Left ventricle myocardium superior (tissue), 1 donor: ENCODE measurements at regions not wholly inside any gene's neighbourhood (a gene's known extent, or its start where the extent isn't known, plus 50 kb on each side); places are given as distances from the start of the nearest gene placed in this dataset.
"Not testable (repeated sequence)": the region's sequence is repeated elsewhere in the genome, so short reads cannot be mapped to it uniquely, and the experiment has no call there.

ENCODE experiments used
- ATAC-seq: fragments of 200-7000 bp; cut with Tn5 transposase; one replicate; pipeline ENCODE4 v1.9.1; 2020; ENCODE audit warnings: mild to moderate bottlenecking, moderate library complexity
- DNase-seq: peaks from one replicate; pipeline ENCODE4 v3.0.0-alpha.2; 2020
- intact Hi-C: fragments of 100-400 bp; cut with micrococcal nuclease; formaldehyde crosslinking; loops from one replicate; pipeline ENCODE4 v1.11.0; 2022
- donor health status: DM: no; HTN: yes; CAD: no; lungs with severe emphysema.

DNA sequence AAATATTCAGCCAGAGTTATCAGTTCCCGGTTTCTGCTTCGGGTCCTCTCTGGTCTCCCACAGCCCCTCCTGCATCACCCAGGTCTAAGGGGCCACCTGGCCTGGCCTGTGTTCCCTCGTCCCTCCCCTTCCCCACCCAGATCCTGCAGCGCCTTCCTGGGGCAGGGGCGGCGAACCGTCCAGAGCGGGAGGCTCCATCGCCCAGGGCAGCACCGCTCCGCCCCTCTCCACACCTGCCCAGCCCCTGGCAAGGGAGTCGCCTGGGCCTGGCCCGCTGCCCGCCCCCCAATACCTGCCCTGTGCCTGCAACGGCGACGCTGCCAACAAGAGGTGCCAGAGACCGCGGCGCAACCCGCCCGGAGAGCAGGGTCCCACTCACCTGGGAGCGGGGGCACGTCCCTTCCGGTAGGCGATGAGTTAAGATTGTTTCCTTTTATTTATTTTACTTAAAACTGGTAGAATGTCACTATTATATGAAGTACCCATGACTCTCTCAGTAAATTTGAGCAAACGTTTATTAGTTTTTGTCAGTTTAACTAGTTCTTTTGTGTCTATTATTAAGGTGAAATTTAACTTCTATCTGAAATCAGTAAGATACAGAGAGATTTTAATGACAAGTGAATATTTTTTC lies 1641.1 kb downstream of the SPATA31A7 start:
- intact Hi-C loops, ATAC-seq: not testable (repeated sequence)
- DNase-seq: peak; percentile 29

- not testable (repeated sequence) for ATAC-seq
These were observed 1643.7 kb downstream of the SPATA31A7 start for GRCh38 chr9:62833323-62834200.

DNA sequence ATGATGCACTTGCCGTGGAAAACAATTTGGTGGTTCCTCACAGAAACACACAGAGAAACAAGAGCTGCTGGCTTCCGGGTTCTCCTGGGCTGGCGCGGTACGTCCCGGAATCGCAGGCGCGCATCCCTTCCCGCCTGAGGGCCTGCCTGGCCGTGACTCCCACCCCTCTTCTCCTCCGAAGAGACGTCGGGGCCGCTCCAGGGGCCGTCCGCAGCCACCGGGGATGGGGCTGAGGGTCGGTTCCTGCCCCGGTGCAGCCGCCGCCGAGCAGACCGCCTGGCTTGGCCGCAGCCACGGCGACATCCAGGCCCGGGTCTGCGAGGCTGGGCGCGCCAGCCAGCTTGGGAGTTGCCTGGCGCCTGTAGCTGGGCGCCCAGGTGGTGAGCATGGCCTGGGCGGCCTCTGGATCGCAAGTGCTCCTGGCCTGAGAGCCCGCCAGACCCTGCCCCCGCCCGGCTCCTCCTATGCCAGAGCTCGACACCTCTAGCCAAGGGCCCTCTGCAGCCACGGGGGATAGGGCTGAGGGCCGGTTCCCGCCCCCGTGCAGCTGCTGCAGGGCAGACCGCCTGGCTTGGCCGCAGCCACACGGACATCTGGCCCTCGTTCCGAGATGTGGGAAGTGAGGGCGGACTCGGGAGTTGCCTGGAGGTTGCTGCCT lies 1647.5 kb downstream of the SPATA31A7 start:
- intact Hi-C loops: not testable (repeated sequence)
- peak; percentile 47 for ATAC-seq
- DNase-seq: peak; percentile 47

More at GRCh38 chr9:62833323-62834200, 1643.7 kb downstream of the SPATA31A7 start:
- intact Hi-C loops: not testable (repeated sequence)
- peak; percentile 27 for DNase-seq

DNA sequence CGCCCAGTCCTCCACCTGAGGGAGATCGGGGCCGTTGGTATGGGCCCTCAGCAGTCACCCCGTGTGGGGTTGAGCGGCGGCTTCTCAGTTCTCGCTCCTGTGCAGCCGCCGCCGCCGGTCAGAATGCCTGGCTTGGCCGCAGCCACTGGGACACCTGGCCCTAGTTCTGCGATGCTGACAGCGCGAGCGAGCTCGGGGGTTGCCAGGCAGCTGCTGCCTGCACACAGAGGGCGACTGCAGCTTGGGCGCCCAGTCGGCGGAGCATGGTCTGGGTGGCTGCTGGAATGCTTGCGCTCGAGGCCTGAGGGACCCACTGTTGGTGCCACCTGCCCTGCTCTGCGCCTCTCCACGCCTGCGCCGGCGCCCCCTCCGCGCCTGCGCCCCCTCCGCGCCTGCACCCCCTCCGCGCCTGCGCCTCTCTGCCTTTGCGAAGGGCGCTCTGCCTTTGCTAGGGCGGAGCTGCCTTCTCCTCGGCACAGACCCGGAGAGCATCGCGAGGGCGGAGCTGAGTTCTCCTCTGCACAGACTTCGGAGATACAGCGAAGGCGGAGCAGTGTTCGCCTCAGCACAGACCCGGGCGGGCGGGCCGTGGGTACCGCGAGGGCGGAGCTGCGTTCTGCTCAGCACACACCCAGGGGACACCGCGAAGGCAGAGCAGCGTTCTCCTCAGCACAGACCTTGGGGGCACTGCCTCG lies 1648.3 kb downstream of the SPATA31A7 start:
- DNase-seq (peak; percentile 94), ATAC-seq (peak; percentile 100)
- intact Hi-C loops: not testable (repeated sequence)

- DNase-seq, ATAC-seq, intact Hi-C loops: not testable (repeated sequence)
These were observed 1649.3 kb downstream of the SPATA31A7 start for GRCh38 chr9:62839168-62839567.

- intact Hi-C loops, ATAC-seq, DNase-seq: not testable (repeated sequence)
These were observed 1653.3 kb downstream of the SPATA31A7 start for GRCh38 chr9:62843145-62843544.

- peak; percentile 25 for ATAC-seq
- intact Hi-C loops, DNase-seq: not testable (repeated sequence)
These were observed 1654.0 kb downstream of the SPATA31A7 start for GRCh38 chr9:62843706-62844290.

DNA sequence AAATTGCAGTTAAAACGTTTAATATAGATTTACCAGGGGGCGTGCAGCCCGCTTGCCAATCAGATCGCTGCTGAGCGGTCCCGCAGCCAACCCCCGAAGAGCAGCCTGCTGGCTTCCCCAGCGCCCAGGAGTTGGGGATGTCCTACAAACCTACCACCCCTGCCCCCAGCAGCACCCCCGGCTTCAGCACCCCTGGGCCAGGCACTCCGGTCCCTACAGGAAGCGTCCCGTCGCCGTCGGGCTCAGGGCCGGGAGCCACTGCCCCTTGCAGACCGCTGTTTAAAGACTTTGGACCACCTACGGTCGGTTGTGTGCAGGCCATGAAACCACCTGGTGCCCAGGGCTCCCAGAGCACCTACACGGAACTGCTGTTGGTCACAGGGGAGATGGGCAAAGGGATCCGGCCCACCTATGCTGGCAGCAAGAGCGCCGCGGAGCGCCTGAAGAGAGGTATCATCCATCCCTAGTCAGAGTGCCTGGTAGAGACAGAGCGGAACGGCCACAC lies 1654.9 kb downstream of the SPATA31A7 start:
- DNase-seq (peak; percentile 37), ATAC-seq (peak; percentile 20)
- intact Hi-C loops: not testable (repeated sequence)

DNA sequence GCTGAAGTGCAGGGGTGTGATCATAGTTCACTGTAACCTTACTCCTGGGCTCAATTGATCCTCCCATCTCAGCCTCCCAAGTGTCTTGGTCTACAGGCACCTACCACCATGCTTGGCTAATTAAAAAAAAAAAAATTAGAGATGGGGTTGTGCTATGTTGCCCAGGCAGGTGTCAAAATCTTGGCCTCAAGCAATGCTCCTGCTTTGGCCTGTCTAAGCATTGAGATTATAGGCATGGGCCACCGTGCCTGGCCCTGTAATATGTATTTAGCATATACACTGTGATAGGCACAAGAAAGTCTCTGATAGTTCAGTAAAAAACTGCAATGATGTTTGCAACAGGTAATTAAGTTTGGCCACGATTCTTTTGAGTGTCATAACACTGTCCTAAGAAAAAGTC lies 1658.4 kb downstream of the SPATA31A7 start:
- not testable (repeated sequence) for DNase-seq

GRCh38 chr9:62849991-62850390 lies 1660.2 kb downstream of the SPATA31A7 start:
- ATAC-seq, intact Hi-C loops, DNase-seq: not testable (repeated sequence)

More for the DNA sequence above, 1658.4 kb downstream of the SPATA31A7 start:
- intact Hi-C loops, ATAC-seq: not testable (repeated sequence)

GRCh38 chr9:62857280-62857679 lies 1667.4 kb downstream of the SPATA31A7 start:
- DNase-seq, intact Hi-C loops, ATAC-seq: not testable (repeated sequence)

DNA sequence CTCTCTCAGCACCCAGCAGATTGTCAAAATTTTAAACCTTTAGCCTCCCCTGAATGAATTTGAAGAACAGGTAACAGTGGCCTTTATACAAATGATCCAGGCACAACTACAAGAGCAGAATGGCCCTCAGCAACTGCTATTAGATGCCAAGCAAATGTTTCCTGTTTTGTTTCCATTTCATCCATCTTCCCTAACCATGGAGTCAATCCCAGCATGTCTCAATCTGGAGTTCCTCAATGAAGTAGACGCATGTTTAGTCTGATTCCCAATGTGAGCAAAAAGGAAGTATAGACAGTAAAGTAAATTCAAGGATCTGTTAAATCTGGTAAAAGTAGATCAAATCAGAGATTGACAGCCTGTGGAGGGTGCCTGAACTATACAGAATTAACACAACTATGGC lies 1668.4 kb downstream of the SPATA31A7 start:
- intact Hi-C loops, DNase-seq, ATAC-seq: not testable (repeated sequence)

- DNase-seq, intact Hi-C loops, ATAC-seq: not testable (repeated sequence)
These were observed 1671.4 kb downstream of the SPATA31A7 start for GRCh38 chr9:62860939-62861860.

DNA sequence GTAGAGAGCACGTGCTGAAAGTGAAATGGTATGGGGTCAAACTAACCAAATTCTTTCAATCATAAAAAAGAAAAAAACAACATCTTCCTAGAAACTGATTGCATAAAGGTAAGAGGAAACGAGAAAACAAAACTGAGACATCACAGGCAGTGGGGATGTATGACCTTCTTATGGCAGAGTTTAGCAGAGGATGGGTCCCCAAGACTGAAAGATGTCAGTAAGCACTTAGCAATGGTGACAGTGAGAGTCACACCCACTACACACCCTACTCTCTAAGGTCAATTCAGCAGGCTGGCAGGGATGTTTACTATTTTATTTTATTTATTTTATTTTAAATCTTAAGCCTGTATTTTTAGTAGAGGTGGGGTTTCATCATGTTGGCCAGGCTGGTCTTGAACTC lies 1672.3 kb downstream of the SPATA31A7 start:
- ATAC-seq, DNase-seq, intact Hi-C loops: not testable (repeated sequence)

GRCh38 chr9:62863319-62863718 lies 1673.5 kb downstream of the SPATA31A7 start:
- intact Hi-C loops: not testable (repeated sequence)
- peak; percentile 51 for DNase-seq
- ATAC-seq: peak; percentile 41

DNA sequence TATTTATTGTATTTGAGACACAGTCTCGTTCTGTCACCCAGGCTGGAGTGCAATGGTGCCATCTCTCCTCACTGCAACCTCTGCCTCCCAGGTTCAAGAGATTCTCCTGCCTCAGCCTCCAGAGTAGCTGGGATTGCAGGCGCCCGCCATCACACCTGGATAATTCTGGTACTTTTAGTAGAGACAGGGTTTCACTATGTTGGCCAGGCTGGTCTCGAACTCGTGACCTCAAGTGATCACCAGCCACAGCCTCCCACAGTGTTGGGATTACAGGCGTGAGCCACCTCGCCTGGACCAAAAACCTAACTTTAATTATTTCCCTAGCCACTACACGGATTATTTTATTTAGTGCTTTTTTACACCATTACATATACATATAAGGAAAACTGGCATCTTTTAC lies 1674.0 kb downstream of the SPATA31A7 start:
- intact Hi-C loops, ATAC-seq, DNase-seq: not testable (repeated sequence)
